T-cell (primary cell): ENCODE measurements at regions not wholly inside any gene's neighbourhood (a gene's known extent, or its start where the extent isn't known, plus 50 kb on each side); places are given as distances from the start of the nearest gene placed in this dataset.

Experiments used
- ATAC-seq, 4 experiments: fragments of 200-7000 bp in 3 of 4; fragments of 150-1000 bp in 1 of 4; cut with Tn5 transposase; replicated peaks in 1 of 4; 1 replicate in 3 of 4; 2 replicates in 1 of 4; pipeline ENCODE4 v1.10.0; 2021; ENCODE audit warnings: moderate library complexity in 3 of 4, mild to moderate bottlenecking in 2 of 4, moderate number of reproducible peaks in 1 of 4
- CTCF ChIA-PET, 2 donors: fragments of 300-600 bp; sonication (Branson Sonifier 250); formaldehyde crosslinking; loops; one replicate each; lab custom pipeline; 2022; ENCODE audit warnings: antibody characterized with exemption in 2 of 2; lab: Charles Lee
- POLR2A ChIA-PET, 2 donors: fragments of 300-600 bp; sonication (Branson Sonifier 250); formaldehyde crosslinking; loops; one replicate each; lab custom pipeline; 2022; ENCODE audit warnings: antibody characterized with exemption in 2 of 2; lab: Charles Lee
- DNase-seq, 35 experiments: peaks; one replicate each; pipeline versions ENCODE4 v3.0.0 to v3.0.0-alpha.2; 2013 to 2023
- H3K27ac ChIP-seq: one replicate; pipeline ENCODE4 v1.5.1; 2013; ENCODE audit warnings: low read length
- H3K27me3 ChIP-seq, 2 experiments: replicated peaks in 1 of 2; 1 replicate in 1 of 2; 2 replicates in 1 of 2; pipeline versions ENCODE4 v1.6.1 to v1.7.0; 2013; ENCODE audit warnings: low read length in 1 of 2, mixed read lengths in 1 of 2; ENCODE audit not compliant: control insufficient read depth in 2 of 2, insufficient read depth in 2 of 2; ENCODE audit errors: extremely low read depth in 1 of 2
- H3K36me3 ChIP-seq, 2 donors: 1 replicate in 1 of 2; 2 replicates in 1 of 2; pipeline versions ENCODE4 v1.6.1 to v1.7.0; 2013; ENCODE audit warnings: low read length in 1 of 2; ENCODE audit not compliant: control insufficient read depth in 2 of 2, insufficient read depth in 1 of 2; ENCODE audit errors: extremely low read depth in 1 of 2
- H3K4me1 ChIP-seq, 2 experiments: 1 replicate in 1 of 2; 2 replicates in 1 of 2; pipeline versions ENCODE4 v1.6.1 to v1.7.0; 2013; ENCODE audit warnings: low read length in 2 of 2, mixed read lengths in 1 of 2; ENCODE audit not compliant: insufficient read depth in 2 of 2, control insufficient read depth in 1 of 2; ENCODE audit errors: extremely low read depth in 1 of 2
- H3K4me3 ChIP-seq, 2 donors: 1 replicate in 1 of 2; 2 replicates in 1 of 2; pipeline versions ENCODE4 v1.5.1 to v1.7.0; 2013; ENCODE audit warnings: mild to moderate bottlenecking in 2 of 2, low read length in 1 of 2, moderate library complexity in 1 of 2; ENCODE audit not compliant: control insufficient read depth in 1 of 2; ENCODE audit errors: extremely low read depth in 1 of 2
- H3K9me3 ChIP-seq: 2 replicates; pipeline ENCODE4 v1.7.0; 2013
- H3K27ac Mint-ChIP-seq, 2 donors: one replicate each; pipeline ENCODE4 v1.8.0; 2020 to 2021; ENCODE audit warnings: mild to moderate bottlenecking in 2 of 2, mixed read lengths in 2 of 2
- H3K27me3 Mint-ChIP-seq, 2 donors: one replicate each; pipeline ENCODE4 v1.8.0; 2021 to 2022; ENCODE audit warnings: mixed read lengths in 2 of 2
- H3K36me3 Mint-ChIP-seq: one replicate; pipeline ENCODE4 v1.8.0; 2021; ENCODE audit warnings: mixed read lengths
- H3K4me1 Mint-ChIP-seq, 3 donors: one replicate each; pipeline ENCODE4 v1.8.0; 2020 to 2022; ENCODE audit warnings: mixed read lengths in 3 of 3, mild to moderate bottlenecking in 1 of 3
- H3K4me3 Mint-ChIP-seq, 3 donors: one replicate each; pipeline ENCODE4 v1.8.0; 2020 to 2022; ENCODE audit warnings: mild to moderate bottlenecking in 3 of 3, mixed read lengths in 3 of 3, moderate library complexity in 3 of 3
- H3K9me3 Mint-ChIP-seq, 3 donors: one replicate each; pipeline ENCODE4 v1.8.0; 2020 to 2022; ENCODE audit warnings: mixed read lengths in 3 of 3
- whole genome bisulfite sequencing: methylation state at CpG from one replicate; pipeline ENCODE4 v1.1.5; 2013; ENCODE audit warnings: missing lambda C conversion rate; ENCODE audit not compliant: insufficient coverage; 5-methylcytosine and 5-hydroxymethylcytosine counted together

DNA sequence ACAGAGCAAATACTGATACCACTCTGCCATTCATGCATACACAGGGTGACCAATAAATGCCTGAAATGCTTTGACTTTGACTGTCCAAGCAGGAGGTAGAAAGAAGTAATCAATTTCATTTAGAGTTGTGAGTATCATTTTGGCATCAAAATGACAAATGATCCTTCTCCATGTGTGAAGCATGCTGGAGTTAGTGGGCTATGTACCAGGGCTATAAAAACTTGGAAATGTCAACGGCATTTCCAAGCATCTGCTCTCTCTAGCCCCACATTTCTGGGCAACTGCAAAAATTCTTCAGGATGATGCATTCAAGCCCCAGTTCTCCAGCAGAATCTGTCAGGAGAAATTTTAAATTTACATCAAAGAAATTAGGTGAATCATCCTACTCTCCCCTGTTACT lies 208.4 kb upstream of the PTBP2 start:
- 83% methylated on average over 1 of the region's 1 CpG for WGBS
- no peaks in the 10 kb centered on the region for H3K9me3 Mint-ChIP-seq
- no peaks in the 10 kb centered on the region for H3K4me1 Mint-ChIP-seq
- no peak overlapping the region for H3K27ac Mint-ChIP-seq
- H3K27me3 Mint-ChIP-seq = peaks cover 0 to 1% of the 10 kb centered on the region in 2 donors
- no peak overlapping the region for H3K4me3 Mint-ChIP-seq
- Histone ChIP-seq H3K4me1 (no peaks in the 10 kb centered on the region), H3K4me3 (no peak overlapping the region), H3K27ac (no peak overlapping the region), H3K9me3 (no peaks in the 10 kb centered on the region), H3K27me3 (no peaks in the 10 kb centered on the region), H3K36me3 (no peaks in the 10 kb centered on the region)
- DNase-seq = no peak
- no peaks in the 10 kb centered on the region for H3K36me3 Mint-ChIP-seq
- ChIA-PET POLR2A (no interaction called here), CTCF (interaction anchor here in 1 of 2 donors (0.6 kb wide), 1 partner anchor 41 kb away, joined by 5 read pairs; no protein-coding TSS in a partner anchor)
- no peak for ATAC-seq

DNA sequence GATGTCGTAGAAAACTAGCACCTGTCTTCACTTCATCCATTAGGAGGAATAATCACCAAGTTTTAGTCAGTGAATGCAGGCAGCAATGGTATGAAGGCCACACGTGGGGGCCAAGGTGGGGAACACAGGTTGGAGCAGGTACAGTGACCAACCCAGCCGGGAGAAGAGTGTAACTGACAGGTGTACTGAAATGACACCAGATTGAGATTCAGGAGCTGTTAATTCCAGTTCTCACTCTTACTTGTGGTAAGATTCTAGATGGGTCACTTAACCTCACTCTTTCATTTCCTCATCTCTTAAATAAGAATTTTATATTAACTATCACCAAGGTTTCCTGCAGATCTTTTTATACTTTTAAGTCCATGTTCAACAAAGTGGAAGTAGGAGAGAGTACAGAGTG lies 206.2 kb upstream of the PTBP2 start:
- CTCF ChIA-PET = no interaction called here
- Mint-ChIP-seq H3K36me3 (no peaks in the 10 kb centered on the region), H3K4me1 (no peaks in the 10 kb centered on the region), H3K27ac (no peak overlapping the region), H3K4me3 (no peak overlapping the region), H3K27me3 (peaks cover 0 to 5% of the 10 kb centered on the region in 2 donors), H3K9me3 (peaks cover 0 to 1% (median 0%) of the 10 kb centered on the region in 3 donors)
- ATAC-seq = no peak
- POLR2A ChIA-PET = no interaction called here
- Histone ChIP-seq H3K9me3 (no peaks in the 10 kb centered on the region), H3K27ac (no peak overlapping the region), H3K4me3 (no peak overlapping the region), H3K27me3 (no peaks in the 10 kb centered on the region), H3K36me3 (no peaks in the 10 kb centered on the region), H3K4me1 (no peaks in the 10 kb centered on the region)
- no peak for DNase-seq
- whole genome bisulfite sequencing = 60% methylated on average over 1 of the region's 3 CpGs

GRCh38 chr1:96515925-96516324 lies 205.7 kb upstream of the PTBP2 start:
- no peaks in the 10 kb centered on the region for H3K4me1 Mint-ChIP-seq
- CTCF ChIA-PET = no interaction called here
- no peak overlapping the region for H3K4me3 ChIP-seq

DNA sequence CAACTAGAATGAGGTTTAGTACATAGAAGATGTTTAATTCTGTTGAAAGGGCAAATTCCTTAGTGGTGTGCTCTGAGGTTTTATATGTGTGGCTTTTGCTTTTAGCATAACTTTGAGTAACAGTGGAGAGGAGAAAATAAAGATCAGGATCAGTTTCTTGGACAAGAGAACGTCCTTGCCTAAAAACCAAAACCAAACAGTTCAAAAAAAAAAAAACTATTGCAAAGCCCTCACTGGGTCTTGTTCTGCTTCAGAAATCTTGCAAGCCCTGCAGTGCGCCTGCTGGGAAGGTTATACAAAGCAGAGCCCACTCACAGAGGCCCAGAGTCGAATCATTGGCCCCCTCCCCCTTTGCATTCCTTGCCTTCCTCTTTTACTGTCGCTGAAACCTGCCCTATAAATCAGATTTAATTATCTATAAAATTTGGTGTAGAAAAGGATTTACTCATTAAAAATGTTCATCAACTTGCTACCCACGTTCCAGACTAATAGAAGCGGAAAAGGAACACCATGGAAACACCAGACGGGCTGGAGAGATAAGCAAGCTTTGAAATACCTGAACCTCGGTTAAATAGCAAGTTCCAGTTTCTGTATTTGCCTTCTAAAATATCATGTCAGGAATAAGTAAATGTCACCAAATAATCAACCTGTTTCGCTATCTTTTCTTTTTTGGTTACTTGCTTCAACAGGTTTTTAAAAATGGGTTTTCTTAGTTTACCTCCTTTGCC lies 201.6 kb upstream of the PTBP2 start:
- DNase-seq (no peak), ATAC-seq (no peak)
- CTCF ChIA-PET = no interaction called here
- no peaks in the 10 kb centered on the region for H3K9me3 ChIP-seq
- POLR2A ChIA-PET = no interaction called here
- H3K4me3 ChIP-seq = no peak overlapping the region
- H3K4me1 Mint-ChIP-seq = no peaks in the 10 kb centered on the region
- H3K9me3 Mint-ChIP-seq = peaks cover 0 to 5% (median 0%) of the 10 kb centered on the region in 3 donors
- H3K27me3 ChIP-seq = no peaks in the 10 kb centered on the region
- no peaks in the 10 kb centered on the region for H3K4me1 ChIP-seq
- H3K36me3 Mint-ChIP-seq = no peaks in the 10 kb centered on the region
- H3K4me3 Mint-ChIP-seq = no peak overlapping the region
- H3K27me3 Mint-ChIP-seq = peaks cover 1 to 14% of the 10 kb centered on the region in 2 donors
- 68% methylated on average over 4 of the region's 9 CpGs for WGBS
- no peak overlapping the region for H3K27ac Mint-ChIP-seq
- no peaks in the 10 kb centered on the region for H3K36me3 ChIP-seq
- no peak overlapping the region for H3K27ac ChIP-seq

More at GRCh38 chr1:96515925-96516324, 205.7 kb upstream of the PTBP2 start:
- H3K4me1 ChIP-seq = no peaks in the 10 kb centered on the region
- Mint-ChIP-seq H3K27me3 (peaks cover 0 to 10% of the 10 kb centered on the region in 2 donors), H3K4me3 (no peak overlapping the region), H3K36me3 (no peaks in the 10 kb centered on the region), H3K9me3 (peaks cover 0 to 5% (median 0%) of the 10 kb centered on the region in 3 donors), H3K27ac (no peak overlapping the region)
- H3K36me3 ChIP-seq = no peaks in the 10 kb centered on the region
- H3K27ac ChIP-seq = no peak overlapping the region
- no CpG with 5 or more reads among the region's 1 CpG for WGBS
- no peak for ATAC-seq
- POLR2A ChIA-PET = no interaction called here
- no peaks in the 10 kb centered on the region for H3K9me3 ChIP-seq
- DNase-seq = no peak
- no peaks in the 10 kb centered on the region for H3K27me3 ChIP-seq

- peaks cover 0 to 5% (median 0%) of the 10 kb centered on the region in 3 donors for H3K9me3 Mint-ChIP-seq
- WGBS = 36% methylated on average over 1 of the region's 3 CpGs
These were observed 201.0 kb upstream of the PTBP2 start for GRCh38 chr1:96520579-96520947.

GRCh38 chr1:96521010-96521409 lies 200.6 kb upstream of the PTBP2 start:
- no peaks in the 10 kb centered on the region for H3K27me3 ChIP-seq
- no peak for DNase-seq
- H3K9me3 ChIP-seq = no peaks in the 10 kb centered on the region
- H3K9me3 Mint-ChIP-seq = peaks cover 0 to 5% (median 0%) of the 10 kb centered on the region in 3 donors
- WGBS = no CpG with 5 or more reads among the region's 6 CpGs
- no peak overlapping the region for H3K27ac Mint-ChIP-seq
- ChIA-PET CTCF (interaction anchor here in 1 of 2 donors (0.5 kb wide), 1 partner anchor 11 kb away, joined by 9 read pairs; no protein-coding TSS in a partner anchor), POLR2A (interaction anchor here in 1 of 2 donors (0.7 kb wide), 1 partner anchor 62 kb away, joined by 4 read pairs; no protein-coding TSS in a partner anchor)
- H3K27ac ChIP-seq = no peak overlapping the region
- H3K4me3 ChIP-seq = no peak overlapping the region
- H3K4me1 Mint-ChIP-seq = no peaks in the 10 kb centered on the region
- no peaks in the 10 kb centered on the region for H3K36me3 ChIP-seq
- no peaks in the 10 kb centered on the region for H3K4me1 ChIP-seq
- no peak for ATAC-seq
- H3K4me3 Mint-ChIP-seq = no peak overlapping the region
- H3K27me3 Mint-ChIP-seq = peaks cover 1 to 14% of the 10 kb centered on the region in 2 donors
- no peaks in the 10 kb centered on the region for H3K36me3 Mint-ChIP-seq

More at GRCh38 chr1:96520579-96520947, 201.0 kb upstream of the PTBP2 start:
- DNase-seq (no peak), ATAC-seq (no peak)
- Mint-ChIP-seq H3K4me3 (no peak overlapping the region), H3K27me3 (peaks cover 1 to 14% of the 10 kb centered on the region in 2 donors), H3K36me3 (no peaks in the 10 kb centered on the region), H3K27ac (no peak overlapping the region), H3K4me1 (no peaks in the 10 kb centered on the region)
- CTCF ChIA-PET = interaction anchor here in 1 of 2 donors (0.5 kb wide), 1 partner anchor 12 kb away, joined by 9 read pairs; no protein-coding TSS in a partner anchor
- Histone ChIP-seq H3K36me3 (no peaks in the 10 kb centered on the region), H3K27ac (no peak overlapping the region), H3K27me3 (no peaks in the 10 kb centered on the region), H3K4me3 (no peak overlapping the region), H3K9me3 (no peaks in the 10 kb centered on the region), H3K4me1 (no peaks in the 10 kb centered on the region)
- POLR2A ChIA-PET = no interaction called here
